NT2/D1 (cell line): ENCODE measurements at regions not wholly inside any gene's neighbourhood (a gene's known extent, or its start where the extent isn't known, plus 50 kb on each side); places are given as distances from the start of the nearest gene placed in this dataset.

ENCODE experiments used
- YY1 ChIP-seq: IDR thresholded peaks from 2 replicates; pipeline ENCODE4 v1.6.1; 2011; ENCODE audit not compliant: insufficient read length, insufficient read depth
- ZNF274 ChIP-seq: IDR thresholded peaks from 2 replicates; pipeline ENCODE4 v1.6.1; 2011; ENCODE audit warnings: mild to moderate bottlenecking, low read depth, low read length

- TF ChIP-seq YY1 (no peak), ZNF274 (no peak)
Observed at GRCh38 chr9:16950051-16950450, 79.6 kb upstream of the BNC2 start.
